Ectodermal cell (in vitro differentiated cells): ENCODE measurements at regions not wholly inside any gene's neighbourhood (a gene's known extent, or its start where the extent isn't known, plus 50 kb on each side); places are given as distances from the start of the nearest gene placed in this dataset.
"Not testable (repeated sequence)": the region's sequence is repeated elsewhere in the genome, so short reads cannot be mapped to it uniquely, and the experiment has no call there.

Experiments
- H3K27ac ChIP-seq: 2 replicates; pipeline ENCODE4 v1.7.0; 2013; ENCODE audit warnings: mild to moderate bottlenecking, low read depth, low read length; ENCODE audit not compliant: insufficient read depth, poor library complexity, severe bottlenecking
- H3K27me3 ChIP-seq: 2 replicates; pipeline ENCODE4 v1.7.0; 2013; ENCODE audit warnings: mild to moderate bottlenecking, low read length; ENCODE audit not compliant: insufficient read depth, control insufficient read depth, poor library complexity, severe bottlenecking
- H3K36me3 ChIP-seq: one replicate; pipeline ENCODE4 v1.7.0; 2013; ENCODE audit warnings: low read length; ENCODE audit not compliant: control insufficient read depth, insufficient read depth
- H3K4me1 ChIP-seq: one replicate; pipeline ENCODE4 v1.7.0; 2013; ENCODE audit warnings: low read length; ENCODE audit not compliant: control insufficient read depth, insufficient read depth
- H3K4me3 ChIP-seq: 2 replicates; pipeline ENCODE4 v1.7.0; 2013; ENCODE audit warnings: low read depth, low read length, control low read depth; ENCODE audit not compliant: insufficient read depth
- H3K9me3 ChIP-seq: 2 replicates; pipeline ENCODE4 v1.7.0; 2013; ENCODE audit warnings: mild to moderate bottlenecking, low read length, moderate library complexity; ENCODE audit not compliant: control insufficient read depth
- WGBS, 2 experiments: methylation state at CpG; one replicate each; pipeline ENCODE4 v1.1.7; 2013; ENCODE audit warnings: missing lambda C conversion rate in 2 of 2; 5-methylcytosine and 5-hydroxymethylcytosine counted together

DNA sequence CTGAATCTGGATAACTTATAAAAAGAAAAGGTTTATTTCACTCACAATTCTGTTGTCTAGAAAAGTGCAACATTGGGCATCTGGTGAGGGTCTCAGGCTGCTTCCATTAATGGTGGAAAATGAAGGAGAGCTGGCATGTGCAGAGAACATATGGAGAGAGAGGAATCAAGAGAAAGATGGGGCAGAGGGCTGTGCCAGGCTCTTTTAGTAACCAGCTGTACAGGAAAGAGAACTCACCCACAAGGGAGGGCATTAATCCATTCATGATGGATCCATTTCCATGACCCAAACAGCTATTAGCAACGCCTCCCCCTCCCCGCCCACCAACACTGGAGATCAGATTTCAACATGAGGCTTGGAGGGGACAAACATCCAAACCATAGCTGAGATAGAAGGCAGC lies 61.7 kb upstream of the LYZL1 start:
- H3K27me3 ChIP-seq = no peaks in the 10 kb centered on the region
- no peaks in the 10 kb centered on the region for H3K9me3 ChIP-seq
- no peak overlapping the region for H3K4me3 ChIP-seq
- H3K27ac ChIP-seq = no peak overlapping the region
- no peaks in the 10 kb centered on the region for H3K4me1 ChIP-seq
- H3K36me3 ChIP-seq = no peaks in the 10 kb centered on the region
- 62 to 86% methylated on average over 2 of the region's 2 CpGs for WGBS, 2 experiments

DNA sequence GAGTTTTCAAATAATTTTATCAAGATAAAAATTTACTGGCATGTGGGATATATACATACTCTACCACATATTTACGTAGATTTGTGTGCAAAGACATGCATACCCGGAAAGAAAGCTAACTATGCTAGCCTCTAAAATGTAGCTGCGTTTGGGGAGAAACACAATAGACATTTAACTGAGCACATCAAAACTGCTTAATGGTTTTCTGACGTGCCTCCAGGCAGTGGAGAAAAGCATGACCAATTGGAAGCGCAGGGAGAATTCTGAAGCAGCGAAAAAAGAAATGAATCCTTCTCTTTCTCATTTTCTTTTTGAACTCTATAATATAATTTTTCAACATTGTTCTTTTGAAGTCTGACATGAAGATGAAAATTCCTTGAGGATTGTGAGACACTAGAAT lies 60.3 kb upstream of the LYZL1 start:
- Histone ChIP-seq H3K27me3 (no peaks in the 10 kb centered on the region), H3K36me3 (no peaks in the 10 kb centered on the region), H3K4me1 (no peaks in the 10 kb centered on the region), H3K4me3 (no peak overlapping the region), H3K27ac (no peak overlapping the region), H3K9me3 (no peaks in the 10 kb centered on the region)
- WGBS, 2 experiments = 81 to 84% methylated on average over 6 of the region's 6 CpGs

DNA sequence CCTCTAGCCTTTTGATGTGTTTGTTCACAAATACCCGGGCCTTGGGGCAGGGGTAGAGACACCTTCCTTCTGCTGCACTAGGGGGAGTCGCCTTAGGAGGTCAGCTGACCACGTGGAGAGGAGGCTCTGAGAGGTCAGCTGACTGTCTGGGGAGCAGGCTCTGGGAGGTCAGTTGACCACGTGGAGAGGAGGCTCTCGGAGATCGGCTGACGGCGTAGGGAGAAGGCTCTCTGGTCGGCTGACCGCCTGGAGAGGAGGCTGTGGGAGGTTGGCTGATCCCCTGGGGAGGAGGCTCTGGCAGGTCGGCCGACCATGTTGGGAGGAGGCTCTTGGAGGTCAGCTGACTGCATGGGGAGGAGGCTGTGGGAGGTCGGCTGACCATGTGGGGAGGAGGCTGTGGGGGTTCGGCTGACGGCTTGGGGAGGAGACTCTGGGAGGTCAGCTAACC lies 59.6 kb upstream of the LYZL1 start:
- Histone ChIP-seq H3K27ac (no peak overlapping the region), H3K36me3 (no peaks in the 10 kb centered on the region), H3K4me1 (no peaks in the 10 kb centered on the region), H3K27me3 (no peaks in the 10 kb centered on the region), H3K4me3 (no peak overlapping the region), H3K9me3 (no peaks in the 10 kb centered on the region)
- WGBS, 2 experiments = 91 to 92% methylated on average over 15 of the region's 15 CpGs

DNA sequence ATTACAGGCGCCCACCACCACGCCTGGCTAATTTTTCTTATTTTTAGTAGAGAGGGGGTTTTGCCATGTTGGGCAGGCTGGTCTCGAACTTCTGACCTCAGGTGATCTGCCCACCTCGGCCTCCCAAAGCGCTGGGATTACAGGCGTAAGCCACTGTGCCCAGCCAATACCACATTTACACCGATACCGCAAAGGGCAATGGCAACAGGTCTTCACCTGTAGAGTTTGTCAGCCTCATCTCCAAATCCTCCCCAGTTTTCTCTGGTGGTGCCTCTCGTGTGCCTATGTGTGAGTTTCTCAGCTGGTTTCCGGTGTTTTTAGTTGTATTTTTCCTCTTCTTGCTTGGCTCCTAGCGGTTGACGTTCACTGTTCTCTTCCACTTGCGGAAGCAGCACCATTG lies 52.0 kb upstream of the LYZL1 start:
- not testable (repeated sequence) for H3K4me3 ChIP-seq, H3K36me3 ChIP-seq, H3K9me3 ChIP-seq, H3K27ac ChIP-seq, H3K4me1 ChIP-seq, H3K27me3 ChIP-seq
- 94 to 96% methylated on average over 13 of the region's 13 CpGs for WGBS, 2 experiments

DNA sequence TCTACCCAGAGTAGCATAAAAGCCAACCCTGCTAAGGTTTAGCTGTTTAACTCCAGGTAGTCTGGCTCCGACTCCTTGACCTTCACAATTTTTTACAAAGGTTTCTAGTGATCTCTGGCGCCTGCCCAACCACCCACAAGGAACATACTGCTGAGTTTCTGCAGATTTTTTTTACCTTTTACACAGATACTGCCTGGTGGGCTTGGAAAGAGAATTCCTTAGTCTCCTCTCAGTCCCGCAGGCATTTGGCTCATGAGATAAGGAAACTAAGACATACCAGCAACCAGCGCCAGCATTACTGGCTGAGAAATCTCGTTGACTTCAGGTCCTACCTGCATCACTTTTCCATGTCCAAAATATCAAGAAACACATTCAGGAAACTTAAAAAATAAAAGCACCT lies 51.1 kb upstream of the LYZL1 start:
- Histone ChIP-seq H3K27ac (no peak overlapping the region), H3K36me3 (no peaks in the 10 kb centered on the region), H3K27me3 (no peaks in the 10 kb centered on the region), H3K4me1 (peaks cover 4% of the 10 kb centered on the region), H3K9me3 (no peaks in the 10 kb centered on the region), H3K4me3 (no peak overlapping the region)
- 92 to 96% methylated on average over 5 of the region's 5 CpGs for WGBS, 2 experiments

DNA sequence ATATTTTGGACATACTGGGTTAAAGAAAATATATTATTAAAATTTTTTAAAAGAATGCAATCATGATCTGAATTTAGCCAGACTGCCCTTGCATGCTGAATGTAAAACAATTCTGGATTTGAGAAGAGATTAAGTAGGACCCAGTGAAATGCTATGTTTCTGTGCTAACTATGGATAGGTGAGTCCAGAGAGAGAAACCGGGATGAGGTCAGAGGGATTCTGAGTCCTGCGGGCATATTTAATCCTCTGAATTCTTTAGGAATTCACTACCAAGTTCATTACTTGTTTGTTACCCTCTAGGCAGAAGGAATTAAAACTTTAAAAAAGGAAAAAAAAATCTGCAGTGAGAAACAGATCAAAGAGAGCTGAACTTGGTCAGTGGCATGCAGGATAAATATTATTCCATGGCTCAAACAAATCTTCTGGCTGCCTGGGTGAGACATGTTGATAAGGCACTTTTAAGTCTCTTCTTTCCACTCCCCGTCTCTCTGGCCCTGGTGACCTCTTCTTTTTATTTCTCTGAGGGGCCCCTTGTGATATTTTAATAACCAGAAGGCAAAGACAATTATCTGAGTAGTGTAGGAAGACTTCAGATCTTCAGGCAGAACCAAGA lies 50.2 kb upstream of the LYZL1 start:
- H3K9me3 ChIP-seq = no peaks in the 10 kb centered on the region
- H3K4me3 ChIP-seq = no peak overlapping the region
- 94 to 95% methylated on average over 2 to 3 of the region's 3 CpGs for WGBS, 2 experiments
- H3K36me3 ChIP-seq = no peaks in the 10 kb centered on the region
- no peak overlapping the region for H3K27ac ChIP-seq
- no peaks in the 10 kb centered on the region for H3K27me3 ChIP-seq
- H3K4me1 ChIP-seq = peaks cover 4% of the 10 kb centered on the region
